H1 (cell line): ENCODE measurements at regions not wholly inside any gene's neighbourhood (a gene's known extent, or its start where the extent isn't known, plus 50 kb on each side); places are given as distances from the start of the nearest gene placed in this dataset.

ENCODE experiments used
- CTCF ChIA-PET: fragments of 300-600 bp; sonication (Branson Sonifier 250); formaldehyde crosslinking; loops from one replicate; lab custom pipeline; 2021; ENCODE audit not compliant: partially characterized antibody; lab: Charles Lee
- POLR2A ChIA-PET: fragments of 300-600 bp; sonication (Branson Sonifier 250); formaldehyde crosslinking; loops from one replicate; lab custom pipeline; 2021; ENCODE audit warnings: inconsistent platforms; ENCODE audit not compliant: partially characterized antibody; lab: Charles Lee
- DNase-seq, 2 experiments: peaks; one replicate each; pipeline versions ENCODE4 v3.0.0 to v3.0.0-alpha.2; 2010 to 2022; ENCODE audit warnings: low spot score in 2 of 2, low read depth in 1 of 2, mixed read lengths in 1 of 2
- FAIRE-seq: peaks from 2 replicates; lab custom pipeline; 2011; peaks lifted over from hg19 to GRCh38; lab: Jason Lieb, UNC
- H2AFZ ChIP-seq: 2 replicates; pipeline ENCODE4 v1.8.1; 2012; ENCODE audit warnings: low read length, inconsistent platforms
- H2AK5ac ChIP-seq: 2 replicates; pipeline ENCODE4 v1.6.1; 2013; ENCODE audit warnings: low read depth, low read length
- H2BK120ac ChIP-seq: replicated peaks from 2 replicates; pipeline ENCODE3; 2013; ENCODE audit warnings: low read depth, low read length, inconsistent platforms
- H2BK12ac ChIP-seq: 2 replicates; pipeline ENCODE4 v1.6.1; 2013; ENCODE audit warnings: low read depth, low read length
- H2BK15ac ChIP-seq: 2 replicates; pipeline ENCODE4 v1.6.1; 2013; ENCODE audit warnings: low read length
- H2BK20ac ChIP-seq: 2 replicates; pipeline ENCODE4 v1.6.1; 2013; ENCODE audit warnings: low read length
- H2BK5ac ChIP-seq: 2 replicates; pipeline ENCODE4 v1.6.1; 2013; ENCODE audit warnings: low read depth, low read length
- H3K14ac ChIP-seq: 2 replicates; pipeline ENCODE4 v1.6.1; 2013; ENCODE audit warnings: inconsistent platforms; ENCODE audit not compliant: insufficient read length
- H3K18ac ChIP-seq: 2 replicates; pipeline ENCODE4 v1.6.1; 2013; ENCODE audit warnings: low read length; ENCODE audit errors: extremely low read depth
- H3K23ac ChIP-seq: 2 replicates; pipeline ENCODE4 v1.6.1; 2013; ENCODE audit warnings: inconsistent platforms; ENCODE audit not compliant: insufficient read length
- H3K23me2 ChIP-seq: 2 replicates; pipeline ENCODE4 v1.6.1; 2013; ENCODE audit warnings: low read depth, low read length
- H3K27ac ChIP-seq: 2 replicates; pipeline ENCODE4 v1.6.1; 2011; ENCODE audit warnings: low read depth, low read length, inconsistent platforms
- H3K27me3 ChIP-seq, 4 experiments: replicated peaks in 1 of 4; 1 replicate in 1 of 4; 2 replicates in 3 of 4; pipeline versions ENCODE4 v1.6.1 to v1.8.1; 2011 to 2013; ENCODE audit warnings: low read length in 3 of 4, mild to moderate bottlenecking in 3 of 4, inconsistent platforms in 2 of 4, mixed read lengths in 2 of 4, moderate library complexity in 1 of 4; ENCODE audit not compliant: control insufficient read depth in 3 of 4, insufficient read depth in 3 of 4; ENCODE audit errors: extremely low read depth in 1 of 4
- H3K36me3 ChIP-seq, 4 experiments: 2 replicates each; pipeline versions ENCODE4 v1.6.1 to v1.8.1; 2011 to 2013; ENCODE audit warnings: mild to moderate bottlenecking in 4 of 4, low read length in 3 of 4, moderate library complexity in 2 of 4, control low read depth in 1 of 4, inconsistent platforms in 1 of 4; ENCODE audit not compliant: insufficient read depth in 4 of 4, control insufficient read depth in 2 of 4
- H3K4ac ChIP-seq: replicated peaks from 2 replicates; pipeline ENCODE3; 2013; ENCODE audit warnings: low read length, low read depth, mixed read lengths, inconsistent platforms; ENCODE audit not compliant: insufficient read length
- H3K4me1 ChIP-seq, 4 experiments: replicated peaks in 1 of 4; 1 replicate in 1 of 4; 2 replicates in 3 of 4; pipeline versions ENCODE4 v1.6.1 to v1.8.1; 2011 to 2013; ENCODE audit warnings: low read length in 3 of 4, inconsistent platforms in 2 of 4, mixed read lengths in 1 of 4; ENCODE audit not compliant: insufficient read depth in 4 of 4, control insufficient read depth in 3 of 4
- H3K4me2 ChIP-seq, 2 experiments: 2 replicates each; pipeline versions ENCODE4 v1.6.1 to v1.8.1; 2011 to 2013; ENCODE audit warnings: low read depth in 2 of 2, low read length in 2 of 2, control low read depth in 1 of 2, inconsistent platforms in 1 of 2, mild to moderate bottlenecking in 1 of 2; ENCODE audit not compliant: insufficient read depth in 1 of 2
- H3K4me3 ChIP-seq, 4 experiments: fragments of 200-600, 300-600 bp in 1 of 4; sonication (generic), shearing (Covaris generic), sonication (Bioruptor Twin) in 1 of 4; 2 replicates each; pipeline versions ENCODE4 v1.5.1 to v1.8.1; 2011 to 2016; ENCODE audit warnings: low read length in 4 of 4, low read depth in 3 of 4, control low read depth in 2 of 4, inconsistent platforms in 2 of 4, mild to moderate bottlenecking in 2 of 4, mixed read lengths in 1 of 4, moderate library complexity in 1 of 4; ENCODE audit not compliant: insufficient read depth in 2 of 4; ENCODE audit errors: extremely low read depth in 1 of 4
- H3K56ac ChIP-seq: replicated peaks from 2 replicates; pipeline ENCODE3; 2013; ENCODE audit warnings: low read depth, mild to moderate bottlenecking, mixed read lengths, low read length, inconsistent platforms; ENCODE audit not compliant: insufficient read length
- H3K79me1 ChIP-seq: 2 replicates; pipeline ENCODE4 v1.6.1; 2013; ENCODE audit warnings: low read depth, low read length, control low read depth
- H3K79me2 ChIP-seq, 2 experiments: 2 replicates each; pipeline versions ENCODE4 v1.6.1 to v1.8.1; 2012 to 2013; ENCODE audit warnings: low read length in 2 of 2, mild to moderate bottlenecking in 2 of 2, inconsistent platforms in 1 of 2; ENCODE audit not compliant: insufficient read depth in 2 of 2, control insufficient read depth in 1 of 2
- H3K9ac ChIP-seq, 4 experiments: replicated peaks in 1 of 4; 1 replicate in 1 of 4; 2 replicates in 3 of 4; pipeline versions ENCODE4 v1.6.1 to v1.8.1; 2011 to 2013; ENCODE audit warnings: low read depth in 3 of 4, low read length in 3 of 4, control low read depth in 2 of 4, mild to moderate bottlenecking in 2 of 4, moderate library complexity in 2 of 4, inconsistent platforms in 1 of 4; ENCODE audit errors: extremely low read depth in 1 of 4
- H3K9me3 ChIP-seq, 2 experiments: 2 replicates each; pipeline versions ENCODE4 v1.6.1 to v1.8.1; 2012 to 2013; ENCODE audit warnings: mild to moderate bottlenecking in 2 of 2, moderate library complexity in 2 of 2, control low read depth in 1 of 2, inconsistent platforms in 1 of 2, low read depth in 1 of 2, low read length in 1 of 2, mixed read lengths in 1 of 2; ENCODE audit not compliant: insufficient read depth in 2 of 2
- H4K20me1 ChIP-seq, 2 experiments: replicated peaks in 1 of 2; 2 replicates each; pipeline versions ENCODE3 to v1.8.1; 2011 to 2013; ENCODE audit warnings: inconsistent platforms in 2 of 2, low read length in 2 of 2, mild to moderate bottlenecking in 1 of 2; ENCODE audit not compliant: insufficient read depth in 2 of 2, control insufficient read depth in 1 of 2
- H4K5ac ChIP-seq: 2 replicates; pipeline ENCODE4 v1.6.1; 2013; ENCODE audit warnings: low read length, low read depth, mixed read lengths, inconsistent platforms; ENCODE audit not compliant: insufficient read length
- H4K8ac ChIP-seq: 2 replicates; pipeline ENCODE4 v1.8.0; 2013; ENCODE audit warnings: mild to moderate bottlenecking, moderate library complexity, low read length, inconsistent platforms; ENCODE audit not compliant: insufficient read depth; ENCODE audit errors: extremely low read depth
- H4K91ac ChIP-seq: replicated peaks from 2 replicates; pipeline ENCODE3; 2013; ENCODE audit warnings: low read length, mixed read lengths, inconsistent platforms; ENCODE audit not compliant: insufficient read length
- BRCA1 ChIP-seq: IDR thresholded peaks from 2 replicates; pipeline ENCODE4 v1.6.1; 2012; ENCODE audit warnings: low read depth, low read length, improper control_type of control experiment
- CBX5 ChIP-seq: fragments of 300-800, 300-1000 bp; sonication (generic); IDR thresholded peaks from 2 replicates; pipeline ENCODE4 v1.7.1; 2016; ENCODE audit warnings: antibody characterized with exemption, low read length, low read depth
- EP300 ChIP-seq, 2 experiments: IDR thresholded peaks; 1 replicate in 1 of 2; 2 replicates in 1 of 2; pipeline ENCODE4 v1.6.1; 2011 to 2012; ENCODE audit warnings: low read depth in 2 of 2, low read length in 2 of 2, mild to moderate bottlenecking in 2 of 2, borderline replicate concordance in 1 of 2, inconsistent platforms in 1 of 2, moderate library complexity in 1 of 2
- EZH2 ChIP-seq: fragments of 200-600 bp; sonication (generic); IDR thresholded peaks from 2 replicates; pipeline ENCODE4 v1.7.1; 2012; ENCODE audit warnings: low read depth, mild to moderate bottlenecking, moderate library complexity, low read length, inconsistent platforms; ENCODE audit not compliant: severe bottlenecking
- HDAC6 ChIP-seq: IDR thresholded peaks from one replicate; pipeline ENCODE4 v1.7.1; 2012; ENCODE audit warnings: low read depth, mild to moderate bottlenecking, inconsistent platforms, low read length, moderate library complexity
- JUND ChIP-seq: IDR thresholded peaks from 2 replicates; pipeline ENCODE4 v1.6.1; 2011; ENCODE audit warnings: mild to moderate bottlenecking, improper control_type of control experiment, low read length
- KDM1A ChIP-seq: fragments of 200-600, 300-600 bp; sonication (generic); IDR thresholded peaks from 2 replicates; pipeline ENCODE4 v1.7.1; 2016; ENCODE audit warnings: mild to moderate bottlenecking, low read length, borderline replicate concordance
- MAFK ChIP-seq: IDR thresholded peaks from 2 replicates; pipeline ENCODE4 v1.6.1; 2012; ENCODE audit warnings: low read depth, mild to moderate bottlenecking, improper control_type of control experiment, low read length
- POLR2A ChIP-seq, 2 experiments: IDR thresholded peaks; 1 replicate in 1 of 2; 2 replicates in 1 of 2; pipeline ENCODE4 v1.6.1; 2011; ENCODE audit warnings: low read depth in 2 of 2, low read length in 2 of 2, mild to moderate bottlenecking in 2 of 2; ENCODE audit errors: control extremely low read depth in 1 of 2
- SIN3A ChIP-seq, 2 experiments: IDR thresholded peaks in 1 of 2; conservative IDR thresholded peaks in 1 of 2; 2 replicates each; pipeline ENCODE4 v1.6.1; 2011 to 2012; ENCODE audit warnings: low read length in 2 of 2, improper control_type of control experiment in 1 of 2, low read depth in 1 of 2, mild to moderate bottlenecking in 1 of 2
- SIRT6 ChIP-seq: IDR thresholded peaks from one replicate; pipeline ENCODE4 v1.7.1; 2012; ENCODE audit warnings: low read length, inconsistent platforms
- TEAD4 ChIP-seq: IDR thresholded peaks from 2 replicates; pipeline ENCODE4 v1.6.1; 2012; ENCODE audit warnings: low read depth, low read length, inconsistent platforms, mixed read lengths
- USF2 ChIP-seq: IDR thresholded peaks from 2 replicates; pipeline ENCODE4 v1.6.1; 2011; ENCODE audit warnings: low read length, improper control_type of control experiment
- YY1 ChIP-seq: IDR thresholded peaks from 2 replicates; pipeline ENCODE4 v1.6.1; 2011; ENCODE audit warnings: low read depth, mild to moderate bottlenecking, low read length
- WGBS, 2 experiments: shearing (Covaris generic) in 1 of 2; methylation state at CpG; one replicate each; pipeline versions ENCODE4 v1.1.6 to v1.1.7; 2013 to 2015; ENCODE audit warnings: low lambda C conversion rate in 2 of 2, mixed read lengths in 2 of 2, inconsistent platforms in 1 of 2, low coverage in 1 of 2, missing lambda C conversion rate in 1 of 2; ENCODE audit not compliant: insufficient replicate concordance in 2 of 2, insufficient coverage in 1 of 2, insufficient read length in 1 of 2; ENCODE audit errors: extremely low coverage in 1 of 2, missing lambda C conversion rate in 1 of 2; 5-methylcytosine and 5-hydroxymethylcytosine counted together

GRCh38 chr14:87065366-87065765, 927.6 kb downstream of the GALC start:
- no peak overlapping the region for H3K14ac ChIP-seq
- H3K9me3 ChIP-seq, result no peaks in the 10 kb centered on the region
- no peak overlapping the region for H2BK12ac ChIP-seq
- no peak overlapping the region for H3K4me3 ChIP-seq
- no peak overlapping the region for H2AK5ac ChIP-seq
- H3K9ac ChIP-seq, result no peak overlapping the region
- no peak overlapping the region for H3K4me2 ChIP-seq
- no peak overlapping the region for H2BK15ac ChIP-seq
- no peak overlapping the region for H2BK20ac ChIP-seq
- no peaks in the 10 kb centered on the region for H3K23me2 ChIP-seq
- no peak overlapping the region for H3K27ac ChIP-seq
- H3K79me2 ChIP-seq, result no peaks in the 10 kb centered on the region
- H3K18ac ChIP-seq, result no peak overlapping the region
- no peak overlapping the region for H4K91ac ChIP-seq
- no peak overlapping the region for H3K23ac ChIP-seq
- ChIA-PET CTCF (interaction anchor here (0.6 to 2.2 kb wide), 6 partner anchors 9 to 23 kb away, joined by 3 to 14 read pairs (median 4); no protein-coding TSS in a partner anchor), POLR2A (no interaction called here)
- no peak overlapping the region for H3K4ac ChIP-seq
- DNase-seq, result no peak
- no peak overlapping the region for H3K56ac ChIP-seq
- H3K4me1 ChIP-seq, result no peaks in the 10 kb centered on the region
- FAIRE-seq, result no peak
- H4K5ac ChIP-seq, result no peak overlapping the region
- H3K79me1 ChIP-seq, result no peaks in the 10 kb centered on the region
- H2BK120ac ChIP-seq, result no peak overlapping the region
- H2BK5ac ChIP-seq, result no peak overlapping the region
- no peaks in the 10 kb centered on the region for H4K20me1 ChIP-seq
- H2AFZ ChIP-seq, result no peak overlapping the region
- no peaks in the 10 kb centered on the region for H3K36me3 ChIP-seq
- no peak overlapping the region for H4K8ac ChIP-seq
- 88% methylated on average over 2 of the region's 2 CpGs; no CpG with 5 or more reads in 1 of the 2 experiments for WGBS, 2 experiments
- no peaks in the 10 kb centered on the region; a peak in 1 of 7 replicates for H3K27me3 ChIP-seq
- TF ChIP-seq SIN3A (conservative IDR thresholded peaks at IDR 0.05 in 1 of 2, IDR thresholded peaks at IDR 0.05 in 1 of 2; ENCODE audit: low read depth in 1 of 2, low read length in 2 of 2), result no peak
- TF ChIP-seq BRCA1, result no peak
- TF ChIP-seq JUND, result no peak
- no peak for TF ChIP-seq EZH2
- TF ChIP-seq MAFK, result no peak
- TF ChIP-seq POLR2A (IDR thresholded peaks at IDR 0.05; ENCODE audit: control extremely low read depth in 1 of 2, low read depth in 2 of 2, low read length in 2 of 2), result no peak
- TF ChIP-seq SIRT6, result no peak
- TF ChIP-seq KDM1A, result no peak
- TF ChIP-seq EP300 (IDR thresholded peaks at IDR 0.05; ENCODE audit: borderline replicate concordance in 1 of 2, low read depth in 2 of 2, low read length in 2 of 2), result no peak
- TF ChIP-seq TEAD4, result no peak
- TF ChIP-seq CBX5, result no peak
- no peak for TF ChIP-seq YY1
- no peak for TF ChIP-seq HDAC6
- no peak for TF ChIP-seq USF2
